BE2C (cell line): ENCODE measurements at regions not wholly inside any gene's neighbourhood (a gene's known extent, or its start where the extent isn't known, plus 50 kb on each side); places are given as distances from the start of the nearest gene placed in this dataset.

Source experiments
- DNase-seq: peaks from one replicate; pipeline ENCODE4 v3.0.0-alpha.2; 2020
- H3K27me3 ChIP-seq: fragments of 250-450 bp; sonication (Bioruptor Pico); 2 replicates; pipeline ENCODE4 v1.5.1; 2020; ENCODE audit warnings: mild to moderate bottlenecking
- H3K36me3 ChIP-seq: fragments of 250-450 bp; sonication (Bioruptor Pico); 2 replicates; pipeline ENCODE4 v1.5.1; 2020; ENCODE audit warnings: mild to moderate bottlenecking
- H3K4me1 ChIP-seq: fragments of 250-450 bp; sonication (Bioruptor Pico); 2 replicates; pipeline ENCODE4 v1.5.1; 2020
- H3K4me3 ChIP-seq: 2 replicates; pipeline ENCODE4 v1.5.1; 2011; ENCODE audit warnings: low read depth, low read length
- H3K9me3 ChIP-seq: fragments of 250-450 bp; sonication (Bioruptor Pico); 2 replicates; pipeline ENCODE4 v1.5.1; 2020
- TF ChIP-seq, protein P1 (sequence below): IDR thresholded peaks from 2 replicates; pipeline ENCODE4 v1.5.1; 2012; ENCODE audit warnings: mild to moderate bottlenecking, low read depth, low read length

DNA sequence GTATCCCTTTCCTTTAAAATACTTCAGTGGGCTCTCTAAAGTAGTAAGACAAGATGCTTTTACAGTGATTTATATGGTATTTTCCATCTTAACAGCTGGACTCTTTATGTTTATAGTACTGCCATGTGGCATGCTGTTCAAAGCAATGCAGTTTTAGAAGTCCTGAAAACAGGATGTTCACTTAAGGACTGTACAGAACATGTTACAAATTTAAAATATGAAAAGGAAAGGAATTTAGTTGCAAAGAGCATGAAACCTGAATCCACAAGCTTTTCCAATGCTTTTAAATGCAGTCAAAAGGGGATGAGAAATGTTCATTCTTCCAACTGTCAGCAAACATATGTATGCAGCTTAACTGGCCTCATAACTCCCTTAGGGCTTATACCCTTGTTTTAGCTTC, 580.2 kb downstream of the EFNA5 start:
- Histone ChIP-seq H3K4me3 (no peak overlapping the region), H3K36me3 (no peaks in the 10 kb centered on the region), H3K27me3 (no peaks in the 10 kb centered on the region), H3K4me1 (no peaks in the 10 kb centered on the region), H3K9me3 (no peaks in the 10 kb centered on the region)
- no peak for DNase-seq
- TF ChIP-seq, protein P1, sequence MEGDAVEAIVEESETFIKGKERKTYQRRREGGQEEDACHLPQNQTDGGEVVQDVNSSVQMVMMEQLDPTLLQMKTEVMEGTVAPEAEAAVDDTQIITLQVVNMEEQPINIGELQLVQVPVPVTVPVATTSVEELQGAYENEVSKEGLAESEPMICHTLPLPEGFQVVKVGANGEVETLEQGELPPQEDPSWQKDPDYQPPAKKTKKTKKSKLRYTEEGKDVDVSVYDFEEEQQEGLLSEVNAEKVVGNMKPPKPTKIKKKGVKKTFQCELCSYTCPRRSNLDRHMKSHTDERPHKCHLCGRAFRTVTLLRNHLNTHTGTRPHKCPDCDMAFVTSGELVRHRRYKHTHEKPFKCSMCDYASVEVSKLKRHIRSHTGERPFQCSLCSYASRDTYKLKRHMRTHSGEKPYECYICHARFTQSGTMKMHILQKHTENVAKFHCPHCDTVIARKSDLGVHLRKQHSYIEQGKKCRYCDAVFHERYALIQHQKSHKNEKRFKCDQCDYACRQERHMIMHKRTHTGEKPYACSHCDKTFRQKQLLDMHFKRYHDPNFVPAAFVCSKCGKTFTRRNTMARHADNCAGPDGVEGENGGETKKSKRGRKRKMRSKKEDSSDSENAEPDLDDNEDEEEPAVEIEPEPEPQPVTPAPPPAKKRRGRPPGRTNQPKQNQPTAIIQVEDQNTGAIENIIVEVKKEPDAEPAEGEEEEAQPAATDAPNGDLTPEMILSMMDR = no peak

DNA sequence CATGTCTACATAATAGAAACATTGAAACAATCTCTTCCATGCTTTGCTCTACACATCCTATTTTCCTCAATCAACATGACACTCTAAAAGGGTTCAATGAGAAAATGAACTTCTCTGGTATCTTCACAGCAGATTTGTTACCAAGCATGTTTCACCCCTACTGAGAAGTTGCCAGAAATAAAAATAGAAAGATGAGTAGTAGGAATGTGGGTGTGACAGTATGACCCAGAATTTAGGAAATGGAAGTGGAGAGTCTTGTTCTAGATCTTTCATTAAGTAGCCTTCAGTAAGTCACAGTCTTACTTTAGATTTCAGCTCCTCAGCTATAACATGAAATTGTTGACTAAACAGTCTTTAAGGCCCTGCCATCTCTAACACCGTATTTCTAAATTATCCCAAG, 581.8 kb downstream of the EFNA5 start:
- DNase-seq = no peak

DNA sequence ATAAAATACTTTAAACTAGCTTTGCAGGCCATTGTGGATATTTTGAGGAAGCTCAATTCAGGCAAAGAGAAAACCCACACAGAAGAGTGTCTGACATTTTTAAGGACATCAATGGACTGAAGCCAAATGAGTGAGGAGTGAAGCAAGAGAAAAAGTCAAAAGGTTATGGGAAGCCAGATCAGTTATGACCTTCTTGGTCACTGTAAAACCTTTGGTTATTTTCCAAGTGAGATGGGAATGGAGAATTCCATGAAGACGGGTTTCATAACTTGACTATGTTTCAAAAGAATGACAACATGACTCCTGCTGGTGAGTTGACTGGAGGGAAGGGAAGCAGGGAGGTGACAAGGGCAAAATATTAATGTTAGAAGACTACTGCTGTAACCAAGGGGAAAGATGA, 585.2 kb downstream of the EFNA5 start:
- no peaks in the 10 kb centered on the region for H3K9me3 ChIP-seq
- TF ChIP-seq, protein P1 = no peak
- no peaks in the 10 kb centered on the region for H3K36me3 ChIP-seq
- no peaks in the 10 kb centered on the region for H3K4me1 ChIP-seq
- H3K4me3 ChIP-seq = no peak overlapping the region
- no peaks in the 10 kb centered on the region for H3K27me3 ChIP-seq
- DNase-seq = no peak

More for the DNA sequence above, 581.8 kb downstream of the EFNA5 start:
- Histone ChIP-seq H3K4me1 (no peaks in the 10 kb centered on the region), H3K27me3 (no peaks in the 10 kb centered on the region), H3K36me3 (no peaks in the 10 kb centered on the region), H3K9me3 (no peaks in the 10 kb centered on the region), H3K4me3 (no peak overlapping the region)
- TF ChIP-seq, protein P1 = no peak

DNA sequence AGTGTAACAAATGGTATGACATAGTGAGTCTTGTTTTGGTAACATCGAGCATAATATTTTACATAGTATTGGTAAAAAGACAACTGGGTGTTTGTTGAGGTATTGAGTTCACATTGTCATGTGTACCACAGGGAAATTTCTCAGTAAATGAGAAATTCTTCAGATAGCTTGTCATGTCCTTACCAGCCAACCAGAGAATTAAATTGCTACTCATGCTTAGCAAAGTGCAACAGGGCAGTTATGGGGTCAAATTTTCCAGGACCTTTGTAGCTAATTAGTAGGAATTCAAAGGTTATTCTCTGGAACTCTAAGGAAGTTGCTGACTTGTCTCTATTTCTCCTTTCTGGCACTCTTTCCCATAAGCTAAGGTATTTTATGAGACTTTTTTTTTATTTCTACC, 595.7 kb downstream of the EFNA5 start:
- no peaks in the 10 kb centered on the region for H3K9me3 ChIP-seq
- no peaks in the 10 kb centered on the region for H3K36me3 ChIP-seq
- H3K4me1 ChIP-seq = no peaks in the 10 kb centered on the region
- TF ChIP-seq, protein P1 = no peak
- no peak for DNase-seq
- H3K27me3 ChIP-seq = no peaks in the 10 kb centered on the region
- H3K4me3 ChIP-seq = no peak overlapping the region

DNA sequence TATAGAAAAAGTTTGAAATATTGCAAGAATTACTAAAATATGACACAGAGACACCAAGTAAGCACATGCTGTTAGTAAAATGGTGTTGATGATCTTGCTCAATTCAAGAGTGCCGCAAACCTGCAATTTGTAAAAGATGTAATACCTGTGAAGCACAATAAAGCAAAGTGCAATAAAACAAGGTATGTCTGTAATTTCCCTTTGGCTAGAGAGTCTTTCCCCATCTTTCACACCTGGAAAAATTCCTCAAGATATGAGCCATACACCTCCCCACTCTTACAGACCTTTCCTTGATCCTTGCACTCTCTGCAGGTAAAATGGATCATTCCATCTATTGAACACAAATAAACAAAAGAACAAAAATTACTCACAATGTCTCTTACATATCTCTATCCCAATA, 597.8 kb downstream of the EFNA5 start:
- H3K9me3 ChIP-seq = no peaks in the 10 kb centered on the region
- no peaks in the 10 kb centered on the region for H3K36me3 ChIP-seq
- no peak for DNase-seq
- H3K4me3 ChIP-seq = no peak overlapping the region
- no peaks in the 10 kb centered on the region for H3K4me1 ChIP-seq
- no peaks in the 10 kb centered on the region for H3K27me3 ChIP-seq
- TF ChIP-seq, protein P1 = no peak

DNA sequence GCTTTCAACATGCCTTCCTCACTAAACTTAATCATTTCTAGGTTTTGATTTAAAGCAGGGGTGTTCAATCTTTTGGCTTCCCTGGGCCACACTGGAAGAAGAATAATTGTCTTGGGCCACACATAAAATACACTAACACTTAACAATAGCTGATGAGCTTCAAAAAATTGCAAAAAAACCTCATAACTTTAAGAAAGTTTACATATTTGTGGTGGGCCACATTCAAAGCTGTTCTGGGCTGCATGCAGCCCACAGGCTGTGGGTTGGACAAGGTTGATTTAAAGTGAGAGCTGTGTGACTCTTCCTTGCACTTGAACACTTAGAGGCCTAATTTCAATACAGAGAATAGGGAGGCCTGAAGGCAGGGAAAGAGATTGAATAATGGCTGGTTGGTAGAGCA, 598.3 kb downstream of the EFNA5 start:
- Histone ChIP-seq H3K36me3 (no peaks in the 10 kb centered on the region), H3K4me1 (no peaks in the 10 kb centered on the region), H3K4me3 (no peak overlapping the region), H3K9me3 (no peaks in the 10 kb centered on the region), H3K27me3 (no peaks in the 10 kb centered on the region)
- TF ChIP-seq, protein P1 = no peak
- DNase-seq = no peak
